Stimulated activated CD4-positive, alpha-beta T cell treated with anti-CD3 and anti-CD28 coated beads, Interleukin-15, amount 100 ng/mL, for 24 hours (primary cell): ENCODE measurements at regions not wholly inside any gene's neighbourhood (a gene's known extent, or its start where the extent isn't known, plus 50 kb on each side); places are given as distances from the start of the nearest gene placed in this dataset.
"Not testable (repeated sequence)": the region's sequence is repeated elsewhere in the genome, so short reads cannot be mapped to it uniquely, and the experiment has no call there.

Source experiments
- DNase-seq: peaks from one replicate; pipeline ENCODE4 v3.0.0-alpha.2; 2020

GRCh38 chr4:3967204-3967603 is 201.0 kb downstream of the ADRA2C start:
- not testable (repeated sequence) for DNase-seq

GRCh38 chr4:3972626-3973025 is 206.4 kb downstream of the ADRA2C start:
- not testable (repeated sequence) for DNase-seq

DNA sequence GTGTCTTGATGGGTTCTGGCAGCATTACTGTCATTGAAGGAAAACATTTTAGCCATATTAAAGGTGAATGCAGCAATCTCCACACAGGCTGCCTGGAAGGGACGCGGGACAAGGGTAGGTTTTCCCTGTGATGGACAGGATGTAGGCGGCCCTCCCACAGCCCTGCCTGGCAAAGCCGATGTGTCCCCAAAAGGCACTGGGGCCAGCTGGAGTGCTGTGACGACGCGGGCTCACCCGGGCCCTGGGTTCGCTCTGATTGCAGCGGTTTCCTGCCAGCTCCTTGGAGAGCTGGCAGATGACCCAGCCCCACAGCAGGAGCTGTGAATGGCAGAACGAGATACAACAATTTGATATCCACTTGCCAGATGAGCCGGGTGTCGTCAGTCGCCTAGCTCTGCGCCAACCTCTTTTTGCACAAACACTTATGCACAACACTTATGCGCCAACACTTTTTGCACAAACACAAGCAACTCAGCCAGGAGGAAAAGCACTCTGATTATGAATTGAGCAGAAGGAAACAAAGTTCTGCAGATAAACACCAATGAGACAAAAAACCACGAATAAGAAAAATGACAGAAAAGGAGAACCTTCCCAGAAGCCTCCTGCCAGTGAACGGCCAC is 207.5 kb downstream of the ADRA2C start:
- not testable (repeated sequence) for DNase-seq

DNA sequence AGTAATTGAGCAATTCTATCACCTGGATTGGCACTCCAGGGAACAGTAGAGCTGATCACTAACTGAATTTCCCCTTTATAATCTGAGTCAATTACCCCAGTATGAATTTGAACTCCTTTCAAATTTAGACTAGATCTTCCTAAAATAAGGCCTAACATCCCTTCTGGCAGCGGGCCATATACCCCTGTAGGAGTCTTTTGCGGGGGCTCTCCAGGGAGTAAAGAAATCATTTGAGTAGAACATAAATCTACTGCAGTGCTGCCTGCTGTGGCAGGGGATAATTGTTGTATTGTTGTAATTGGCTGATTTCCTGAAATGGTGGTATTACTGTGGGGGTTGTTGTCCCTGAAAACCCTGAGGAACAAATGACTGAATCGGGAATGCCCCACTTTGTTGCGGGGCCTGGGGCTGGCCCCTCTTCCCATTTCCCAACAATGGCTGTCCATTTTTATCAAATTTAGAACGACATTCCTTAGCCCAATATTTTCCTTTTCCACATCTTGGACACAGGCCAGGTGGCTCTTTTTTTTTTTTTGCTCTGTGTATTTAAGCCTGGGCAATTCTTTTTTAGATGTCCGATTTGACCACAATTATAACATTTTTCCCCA is 217.4 kb downstream of the ADRA2C start:
- DNase-seq, result not testable (repeated sequence)

DNA sequence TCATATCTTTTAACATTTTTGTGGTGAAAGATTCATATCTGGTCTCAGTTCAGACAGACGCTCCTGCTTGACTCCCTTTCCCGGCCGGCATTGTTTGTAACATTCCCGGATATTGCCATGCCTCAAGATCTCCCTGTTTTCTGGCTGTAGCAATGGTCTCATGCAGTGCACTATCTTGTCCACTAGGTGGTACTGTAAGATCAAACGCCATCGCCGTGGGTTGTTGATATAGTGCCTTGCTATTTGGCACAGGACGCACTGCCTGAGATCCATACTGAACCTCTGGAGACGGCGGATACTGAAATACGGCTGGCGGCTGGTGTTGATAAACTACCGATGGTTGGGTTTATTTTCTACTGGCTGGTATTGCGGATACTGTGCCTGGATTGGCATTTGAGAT is 218.6 kb downstream of the ADRA2C start:
- DNase-seq, result not testable (repeated sequence)

GRCh38 chr4:3986412-3986811 is 220.2 kb downstream of the ADRA2C start:
- DNase-seq, result not testable (repeated sequence)

GRCh38 chr4:3997386-3997785 is 229.3 kb downstream of the OTOP1 start:
- not testable (repeated sequence) for DNase-seq

DNA sequence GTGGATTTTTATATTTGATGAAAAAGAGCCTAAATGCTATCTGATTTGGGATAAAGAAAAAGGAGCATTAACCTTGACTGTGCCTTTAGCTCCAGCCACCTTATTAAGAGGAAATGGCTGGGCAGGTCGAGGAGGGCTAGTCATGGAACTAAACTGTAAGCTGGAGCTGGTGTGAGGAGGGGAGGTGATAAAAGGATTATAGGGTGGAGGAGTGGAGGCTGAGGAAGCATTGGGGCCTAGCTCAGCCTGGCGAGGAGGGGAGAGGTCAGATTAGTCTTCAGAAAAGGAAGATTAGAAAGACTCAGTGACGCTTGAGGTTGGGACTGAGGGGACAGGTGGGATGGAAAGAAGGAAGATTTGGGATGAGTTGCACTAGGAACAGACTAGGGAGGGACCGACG is 222.7 kb downstream of the OTOP1 start:
- not testable (repeated sequence) for DNase-seq

- DNase-seq, result not testable (repeated sequence)
Observed at GRCh38 chr4:4004702-4005101, 222.0 kb downstream of the OTOP1 start.

- not testable (repeated sequence) for DNase-seq
Observed at GRCh38 chr4:4006356-4006755, 220.4 kb downstream of the OTOP1 start.

GRCh38 chr4:4019071-4019470 is 207.7 kb downstream of the OTOP1 start:
- not testable (repeated sequence) for DNase-seq

DNA sequence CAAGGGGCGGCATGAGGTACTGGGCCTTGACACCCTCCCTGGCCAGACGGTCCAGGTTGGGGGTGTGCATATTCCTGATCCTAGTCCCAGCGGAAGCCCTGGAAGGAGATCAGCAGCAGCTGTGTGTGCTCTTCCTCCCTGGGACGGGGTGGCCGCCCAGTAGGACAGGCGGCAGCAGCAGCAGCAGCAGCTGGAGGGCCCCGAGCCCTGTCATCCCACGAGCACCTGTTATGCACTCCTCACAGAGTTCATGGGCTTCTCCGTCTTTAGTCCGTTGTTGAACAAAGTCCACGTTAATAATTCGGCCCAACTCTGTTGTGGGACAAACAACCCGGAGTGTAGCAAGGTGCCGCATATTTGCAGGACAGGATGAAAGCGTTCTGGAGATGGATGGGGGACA is 205.6 kb downstream of the OTOP1 start:
- DNase-seq, result not testable (repeated sequence)

DNA sequence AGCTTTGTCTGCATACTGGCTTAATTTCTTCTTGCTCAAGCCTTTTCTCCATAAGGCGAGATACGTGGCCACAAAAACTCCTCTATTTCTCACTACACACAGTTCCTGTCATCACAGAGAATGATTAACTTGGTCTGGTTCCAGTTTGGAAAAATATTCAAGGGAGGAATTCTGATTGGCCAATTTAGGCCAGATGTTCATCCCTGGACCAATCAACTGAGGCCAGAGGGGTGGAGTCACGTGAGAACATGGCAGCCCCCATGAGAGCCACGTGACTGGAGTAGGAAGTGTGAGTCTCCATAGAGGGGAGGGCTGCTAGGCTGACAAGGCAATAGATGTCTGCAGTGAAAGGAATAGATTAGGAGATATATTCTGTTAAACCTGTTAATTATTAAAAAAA is 200.0 kb downstream of the OTOP1 start:
- DNase-seq, result peak; percentile 9

- DNase-seq, result not testable (repeated sequence)
Observed at GRCh38 chr4:4028752-4029151, 198.0 kb downstream of the OTOP1 start.

DNA sequence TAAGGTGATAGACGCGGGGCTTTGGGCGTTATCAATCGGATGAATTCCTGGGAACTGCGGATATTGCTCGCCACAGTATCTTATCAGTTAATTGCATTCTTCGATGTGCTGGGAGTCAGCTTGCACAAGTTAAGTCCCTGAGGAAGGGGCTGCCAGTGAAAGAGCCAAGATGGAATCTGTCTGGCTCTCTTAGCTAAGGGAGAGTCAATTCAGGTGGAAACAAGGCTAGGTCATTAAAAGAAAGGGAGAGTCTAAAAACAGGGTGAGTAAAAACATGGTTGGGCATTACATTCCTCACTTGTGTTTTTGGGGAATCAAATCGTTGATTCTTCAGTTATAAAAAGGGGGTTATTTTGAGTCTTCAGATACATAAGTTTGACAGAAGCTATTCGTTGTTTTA is 196.2 kb downstream of the OTOP1 start:
- not testable (repeated sequence) for DNase-seq

DNA sequence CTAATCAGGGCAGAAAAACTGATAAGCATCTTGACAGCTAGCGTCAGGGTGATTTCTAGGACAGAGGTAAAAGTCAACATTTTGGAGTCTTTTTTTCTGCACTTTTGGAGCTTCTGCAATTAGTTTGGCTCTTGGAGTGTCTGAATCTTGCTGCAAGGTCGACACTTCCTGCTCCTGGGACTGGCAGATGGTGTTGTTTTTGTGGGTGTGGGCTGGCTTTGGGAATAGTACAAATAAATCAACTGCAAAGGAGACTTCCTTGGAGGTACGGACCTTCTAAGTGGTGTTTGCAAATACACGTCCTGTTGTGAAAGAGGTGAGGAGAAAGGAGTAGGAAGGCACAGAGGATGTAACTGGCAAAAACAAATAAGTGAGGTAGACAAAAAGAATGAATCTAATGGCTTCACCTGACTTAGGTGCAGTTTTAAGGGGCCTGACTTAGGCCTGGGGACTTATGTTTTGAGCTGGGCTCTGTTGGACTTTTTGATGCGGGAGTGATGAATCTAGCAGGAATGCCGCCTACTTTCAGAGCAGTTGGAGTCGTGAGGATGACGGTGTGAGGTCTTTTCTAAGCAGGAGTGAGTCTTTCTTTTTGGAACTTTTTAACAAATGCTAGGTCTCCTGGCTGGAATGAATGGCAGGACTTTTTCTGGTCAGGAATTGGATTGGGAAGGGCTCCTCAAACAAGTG is 195.1 kb downstream of the OTOP1 start:
- DNase-seq, result not testable (repeated sequence)

DNA sequence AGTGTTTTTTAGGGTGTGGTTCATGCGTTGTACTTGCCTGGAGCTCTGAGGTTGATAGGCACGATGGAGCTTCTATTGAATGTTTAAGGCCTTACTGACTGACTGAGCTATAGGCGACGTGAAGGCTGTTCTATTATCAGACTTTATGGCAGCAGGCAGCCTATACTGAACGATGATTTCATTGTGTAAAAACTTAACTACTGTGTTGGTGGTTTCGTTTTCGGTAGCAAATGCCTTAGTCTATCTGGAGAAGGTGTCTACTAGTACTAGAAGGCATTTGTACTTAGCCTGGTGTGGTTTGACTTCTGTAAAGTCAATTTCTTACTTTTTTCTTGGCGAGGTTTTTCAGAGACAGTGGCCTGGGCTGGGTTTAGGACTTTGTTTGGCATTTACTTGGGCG is 194.4 kb downstream of the OTOP1 start:
- DNase-seq, result not testable (repeated sequence)

- DNase-seq, result not testable (repeated sequence)
Observed at GRCh38 chr4:4032801-4033605, 193.7 kb downstream of the OTOP1 start.

GRCh38 chr4:4037399-4038138 is 189.2 kb downstream of the OTOP1 start:
- not testable (repeated sequence) for DNase-seq

DNA sequence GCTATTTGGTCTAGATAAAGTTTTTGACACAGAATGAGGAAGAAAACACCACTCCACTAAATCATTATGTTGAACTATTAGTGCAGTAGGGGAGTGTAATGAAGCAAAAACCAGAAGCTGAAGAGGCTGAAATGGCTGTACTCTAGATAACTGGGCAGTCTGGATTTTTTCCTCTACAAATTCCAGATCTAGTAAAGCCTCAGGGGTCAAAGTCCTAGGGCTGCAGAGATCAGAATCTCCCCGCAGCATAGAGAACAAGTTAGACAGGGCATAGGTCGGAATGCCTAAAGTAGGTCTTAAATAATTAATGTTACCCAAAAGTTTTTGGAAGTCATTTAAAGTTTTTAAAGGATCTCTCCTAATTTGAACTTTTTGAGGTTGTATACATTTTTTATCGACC is 180.9 kb downstream of the OTOP1 start:
- DNase-seq, result not testable (repeated sequence)

DNA sequence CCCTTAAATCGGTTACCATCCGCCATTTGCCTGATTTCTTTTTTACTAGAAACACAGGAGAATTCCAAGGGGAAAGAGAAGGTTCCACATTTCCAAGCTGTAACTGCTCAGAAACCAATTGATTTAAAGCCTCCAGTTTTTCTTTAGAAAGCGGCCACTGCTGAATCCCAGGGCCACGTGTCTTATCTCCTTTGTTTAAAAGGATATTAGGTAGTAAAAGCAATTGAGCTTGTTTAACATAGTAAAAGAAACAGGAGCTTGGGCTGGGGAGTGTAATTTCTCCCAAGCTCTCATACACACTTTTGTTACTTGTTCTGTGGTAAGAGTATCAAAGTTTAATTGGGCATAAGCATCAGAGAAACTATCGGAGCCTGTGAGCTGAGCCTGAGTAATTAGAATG is 180.0 kb downstream of the OTOP1 start:
- not testable (repeated sequence) for DNase-seq

DNA sequence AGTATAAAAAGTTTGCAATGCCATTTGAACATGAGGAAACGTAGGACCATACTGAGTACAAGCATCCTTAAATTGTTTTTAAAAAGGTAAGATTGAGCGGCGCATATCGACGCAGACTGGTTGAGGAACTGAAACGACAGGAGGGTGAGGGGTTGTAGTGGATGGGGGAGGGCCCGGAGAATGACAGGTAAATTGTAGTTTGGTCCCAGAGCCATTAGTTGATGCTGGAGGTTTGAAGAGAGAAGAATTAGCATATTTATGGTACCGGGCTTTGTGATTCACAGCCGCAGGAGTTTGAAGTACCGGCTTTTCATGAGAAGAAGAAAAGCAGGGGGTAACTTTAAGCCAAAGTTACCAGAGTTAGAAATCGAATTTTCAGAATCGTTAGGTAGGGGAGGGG is 179.5 kb downstream of the OTOP1 start:
- not testable (repeated sequence) for DNase-seq
